Daoy (cell line): ENCODE measurements at regions not wholly inside any gene's neighbourhood (a gene's known extent, or its start where the extent isn't known, plus 50 kb on each side); places are given as distances from the start of the nearest gene placed in this dataset.

Experiments
- DNase-seq: peaks from one replicate; pipeline ENCODE4 v3.0.0-alpha.2; 2015; ENCODE audit warnings: low read depth

GRCh38 chr2:63780518-63781155 is 61.1 kb upstream of the UGP2 start:
- DNase-seq = no peak

- DNase-seq = no peak
Observed at GRCh38 chr2:63784461-63784860, 57.2 kb upstream of the UGP2 start.

GRCh38 chr2:63785096-63785495 is 56.6 kb upstream of the UGP2 start:
- DNase-seq = no peak

- no peak for DNase-seq
Observed at GRCh38 chr2:63786471-63786870, 55.2 kb upstream of the UGP2 start.

- DNase-seq = peak; percentile 6
Observed at GRCh38 chr2:63788071-63788470, 53.6 kb upstream of the UGP2 start.

- DNase-seq = no peak
Observed at GRCh38 chr2:63789338-63790020, 52.2 kb upstream of the UGP2 start.

- DNase-seq = no peak
Observed at GRCh38 chr2:63790491-63790890, 51.2 kb upstream of the UGP2 start.

- DNase-seq = peak; percentile 70
Observed at GRCh38 chr2:63790906-63791305, 50.8 kb upstream of the UGP2 start.

- no peak for DNase-seq
Observed at GRCh38 chr2:63791387-63791786, 50.3 kb upstream of the UGP2 start.
